Activated CD4-positive, alpha-beta T cell treated with anti-CD3 and anti-CD28 coated beads, Interleukin-2, amount 10 ng/mL, durations not matched to agents 7 days and 5 days (primary cell): ENCODE measurements at regions not wholly inside any gene's neighbourhood (a gene's known extent, or its start where the extent isn't known, plus 50 kb on each side); places are given as distances from the start of the nearest gene placed in this dataset.

Source experiments
- CTCF ChIA-PET: fragments of 350-600 bp; sonication (Branson Sonifier 250); formaldehyde crosslinking; loops from one replicate; lab custom pipeline; 2021; ENCODE audit warnings: antibody characterized with exemption; lab: Charles Lee
- POLR2A ChIA-PET: fragments of 350-600 bp; sonication (Branson Sonifier 250); formaldehyde crosslinking; loops from one replicate; lab custom pipeline; 2021; ENCODE audit warnings: antibody characterized with exemption; lab: Charles Lee
- DNase-seq: peaks from one replicate; pipeline ENCODE4 v3.0.0-alpha.2; 2020
- H3K27ac Mint-ChIP-seq: one replicate; pipeline ENCODE4 v1.8.0; 2021; ENCODE audit warnings: mild to moderate bottlenecking, moderate library complexity, mixed read lengths
- H3K27me3 Mint-ChIP-seq: one replicate; pipeline ENCODE4 v1.8.0; 2021; ENCODE audit warnings: mixed read lengths
- H3K36me3 Mint-ChIP-seq: one replicate; pipeline ENCODE4 v1.8.0; 2021; ENCODE audit warnings: low read depth, mixed read lengths
- H3K4me1 Mint-ChIP-seq: one replicate; pipeline ENCODE4 v1.8.0; 2021; ENCODE audit warnings: mixed read lengths
- H3K4me3 Mint-ChIP-seq: one replicate; pipeline ENCODE4 v1.8.0; 2021; ENCODE audit warnings: mild to moderate bottlenecking, moderate library complexity, mixed read lengths
- H3K9me3 Mint-ChIP-seq: one replicate; pipeline ENCODE4 v1.8.0; 2021; ENCODE audit warnings: mixed read lengths

DNA sequence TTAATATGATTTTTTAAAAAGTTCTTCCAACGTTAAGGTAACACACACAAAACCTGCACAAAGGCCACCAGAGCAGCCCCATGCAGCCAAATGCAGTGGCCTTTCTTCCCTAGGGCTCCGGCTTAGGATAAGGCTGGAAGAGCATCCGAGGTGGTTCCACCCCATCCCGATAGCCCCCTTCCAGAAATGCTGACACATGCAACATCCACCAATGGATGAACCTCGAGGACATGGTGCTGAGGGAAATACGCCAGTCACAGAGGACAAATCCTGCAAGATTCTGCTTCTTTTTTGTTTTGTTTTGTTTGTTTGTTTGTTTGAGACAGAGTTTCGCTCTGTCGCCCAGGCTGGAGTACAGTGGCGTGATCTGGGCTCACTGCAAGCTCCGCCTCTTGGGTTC is 199.3 kb upstream of the NSMCE3 start:
- Mint-ChIP-seq H3K9me3 (no peaks in the 10 kb centered on the region), H3K4me1 (no peaks in the 10 kb centered on the region), H3K27me3 (no peaks in the 10 kb centered on the region), H3K36me3 (no peaks in the 10 kb centered on the region), H3K4me3 (no peak overlapping the region), H3K27ac (no peak overlapping the region)
- DNase-seq, result no peak
- POLR2A ChIA-PET, result no interaction called here
- CTCF ChIA-PET, result no interaction called here

DNA sequence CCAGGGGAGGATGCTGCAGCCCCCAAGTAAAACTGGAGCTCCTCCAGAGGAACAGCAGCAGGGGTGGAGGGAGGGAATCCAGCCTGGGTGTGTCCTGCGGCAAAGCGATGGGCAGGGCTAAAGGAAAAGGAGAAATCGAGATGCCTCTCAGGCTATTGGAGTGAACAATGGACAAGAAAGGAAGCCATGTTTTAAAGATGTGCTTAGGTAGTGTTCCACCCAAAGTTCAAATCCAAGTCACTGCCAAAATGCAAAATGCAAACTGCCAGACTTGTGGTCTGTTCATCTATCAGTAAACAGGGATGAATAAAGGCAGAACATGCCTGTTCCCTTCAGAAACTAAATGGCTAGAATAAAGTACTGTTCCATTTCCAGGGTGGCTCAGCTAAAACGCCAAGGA is 197.5 kb upstream of the NSMCE3 start:
- Mint-ChIP-seq H3K9me3 (no peaks in the 10 kb centered on the region), H3K36me3 (no peaks in the 10 kb centered on the region), H3K4me3 (no peak overlapping the region), H3K27me3 (no peaks in the 10 kb centered on the region), H3K4me1 (no peaks in the 10 kb centered on the region), H3K27ac (no peak overlapping the region)
- POLR2A ChIA-PET, result no interaction called here
- CTCF ChIA-PET, result no interaction called here
- no peak for DNase-seq

DNA sequence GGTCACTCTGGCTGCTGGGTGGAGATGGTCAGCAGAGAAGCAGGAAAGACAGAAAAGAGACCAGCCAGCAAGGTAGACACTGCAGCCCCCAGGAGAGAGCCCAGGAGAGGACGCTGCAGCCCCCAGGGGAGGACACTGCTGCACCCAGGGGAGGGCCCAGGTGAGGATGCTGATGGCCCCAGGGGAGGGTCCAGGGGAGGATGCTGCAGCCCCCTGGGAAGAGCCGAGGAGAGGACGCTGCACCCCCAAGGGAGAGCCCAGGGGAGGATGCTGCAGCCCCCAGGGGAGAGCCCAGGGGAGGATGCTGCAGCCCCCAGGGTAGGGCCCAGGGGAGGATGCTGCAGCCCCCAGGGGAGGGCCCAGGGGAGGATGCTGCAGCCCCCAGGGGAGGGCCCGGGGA is 196.7 kb upstream of the NSMCE3 start:
- no peak for DNase-seq
- Mint-ChIP-seq H3K27ac (no peak overlapping the region), H3K9me3 (no peaks in the 10 kb centered on the region), H3K27me3 (peaks cover 4% of the 10 kb centered on the region), H3K4me3 (no peak overlapping the region), H3K36me3 (no peaks in the 10 kb centered on the region), H3K4me1 (no peaks in the 10 kb centered on the region)
- POLR2A ChIA-PET, result no interaction called here
- CTCF ChIA-PET, result interaction anchor here (0.6 kb wide), 1 partner anchor 39 kb away, joined by 3 read pairs; no protein-coding TSS in a partner anchor

DNA sequence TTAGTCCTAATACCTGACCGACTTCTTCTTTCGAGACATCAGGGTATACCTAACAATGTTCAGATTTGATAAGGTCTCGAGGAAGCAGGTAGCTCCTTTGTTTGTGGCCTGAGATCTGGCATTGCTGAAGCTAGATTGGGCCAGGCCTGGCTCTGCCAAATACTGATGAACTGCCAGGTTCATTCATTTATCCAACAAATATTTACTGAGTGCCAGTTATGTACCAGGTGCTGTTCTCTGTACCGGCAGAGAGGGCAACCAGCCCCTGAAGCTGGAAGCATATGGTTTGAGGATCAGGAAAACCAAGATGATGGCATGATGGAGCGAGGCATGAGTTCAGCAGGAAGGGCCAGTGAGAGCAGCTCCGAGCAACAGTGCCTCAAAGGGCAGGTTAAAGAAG is 196.2 kb upstream of the NSMCE3 start:
- Mint-ChIP-seq H3K36me3 (no peaks in the 10 kb centered on the region), H3K4me1 (no peaks in the 10 kb centered on the region), H3K27ac (peak overlapping the region; percentile 27), H3K27me3 (peaks cover 4% of the 10 kb centered on the region), H3K9me3 (no peaks in the 10 kb centered on the region), H3K4me3 (no peak overlapping the region)
- CTCF ChIA-PET, result interaction anchor here (0.6 kb wide), 1 partner anchor 39 kb away, joined by 3 read pairs; no protein-coding TSS in a partner anchor
- POLR2A ChIA-PET, result no interaction called here
- DNase-seq, result no peak

DNA sequence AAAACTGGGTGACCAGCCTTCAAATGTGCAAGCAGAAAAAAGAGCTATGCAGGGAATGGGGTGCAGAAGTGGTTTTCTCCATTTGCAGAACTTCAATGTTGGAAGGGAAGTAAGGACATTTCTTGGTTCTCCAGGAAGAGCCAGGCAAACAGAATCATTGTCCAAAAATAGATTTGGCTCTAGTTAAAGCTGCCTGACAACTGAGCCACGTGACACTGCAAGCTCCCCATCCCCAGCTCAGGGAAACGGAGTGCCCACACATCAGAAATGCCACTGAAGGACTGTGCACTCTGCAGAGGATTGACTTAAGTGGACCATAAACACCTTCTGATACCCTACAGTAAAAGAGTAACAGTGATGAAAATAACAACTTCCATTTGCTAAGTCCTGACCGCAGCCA is 195.6 kb upstream of the NSMCE3 start:
- Mint-ChIP-seq H3K27me3 (peaks cover 4% of the 10 kb centered on the region), H3K36me3 (no peaks in the 10 kb centered on the region), H3K4me3 (no peak overlapping the region), H3K4me1 (no peaks in the 10 kb centered on the region), H3K9me3 (no peaks in the 10 kb centered on the region), H3K27ac (no peak overlapping the region)
- ChIA-PET CTCF (no interaction called here), POLR2A (no interaction called here)
- no peak for DNase-seq

DNA sequence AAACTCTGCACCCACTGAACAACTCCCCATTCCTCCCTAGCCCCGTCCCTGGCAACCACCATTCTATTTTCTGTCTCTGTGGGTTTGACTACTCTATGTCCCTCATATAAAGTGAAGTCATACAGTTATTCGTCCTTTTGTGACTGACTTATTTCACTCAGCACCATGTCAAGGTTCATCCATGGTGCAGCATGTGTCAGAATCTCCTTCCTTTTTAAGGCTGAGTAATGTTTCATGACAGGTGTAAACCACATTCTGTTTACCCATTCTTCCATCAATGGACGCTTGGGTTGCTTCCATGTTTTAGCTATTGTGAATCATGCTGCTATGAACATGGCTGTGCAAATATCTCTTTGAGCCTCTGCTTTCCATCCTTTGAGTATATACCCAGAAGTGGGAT is 192.3 kb upstream of the NSMCE3 start:
- Mint-ChIP-seq H3K4me3 (no peak overlapping the region), H3K4me1 (no peaks in the 10 kb centered on the region)
- POLR2A ChIA-PET, result no interaction called here

DNA sequence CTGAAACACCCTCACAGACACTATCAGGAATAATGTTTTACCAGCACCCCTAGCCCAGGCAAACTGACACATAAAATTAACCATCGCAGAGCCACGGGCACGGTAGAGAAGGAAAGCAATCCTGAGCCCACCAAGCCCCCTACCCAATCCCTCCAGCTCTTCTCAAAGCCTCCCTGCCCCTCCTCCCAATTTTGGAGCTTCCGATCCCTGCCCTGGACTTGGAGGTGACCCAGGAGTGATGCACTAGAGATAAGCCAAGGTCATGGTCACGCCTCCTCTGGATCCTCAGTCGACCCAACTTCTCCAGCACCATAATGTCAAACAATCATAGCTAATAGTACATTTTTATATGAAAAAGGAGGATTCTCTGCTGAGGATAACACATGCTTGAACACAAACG is 188.7 kb upstream of the NSMCE3 start:
- H3K27me3 Mint-ChIP-seq, result peaks cover 4% of the 10 kb centered on the region
- no peak for DNase-seq
- ChIA-PET POLR2A (no interaction called here), CTCF (no interaction called here)
- H3K9me3 Mint-ChIP-seq, result no peaks in the 10 kb centered on the region
- peaks cover 5% of the 10 kb centered on the region for H3K4me1 Mint-ChIP-seq
- no peak overlapping the region for H3K27ac Mint-ChIP-seq
- H3K4me3 Mint-ChIP-seq, result no peak overlapping the region
- H3K36me3 Mint-ChIP-seq, result no peaks in the 10 kb centered on the region

More for the DNA sequence above, 192.3 kb upstream of the NSMCE3 start:
- no peaks in the 10 kb centered on the region for H3K9me3 Mint-ChIP-seq
- H3K27me3 Mint-ChIP-seq, result peaks cover 4% of the 10 kb centered on the region
- no peak for DNase-seq
- CTCF ChIA-PET, result no interaction called here
- H3K27ac Mint-ChIP-seq, result no peak overlapping the region
- no peaks in the 10 kb centered on the region for H3K36me3 Mint-ChIP-seq

DNA sequence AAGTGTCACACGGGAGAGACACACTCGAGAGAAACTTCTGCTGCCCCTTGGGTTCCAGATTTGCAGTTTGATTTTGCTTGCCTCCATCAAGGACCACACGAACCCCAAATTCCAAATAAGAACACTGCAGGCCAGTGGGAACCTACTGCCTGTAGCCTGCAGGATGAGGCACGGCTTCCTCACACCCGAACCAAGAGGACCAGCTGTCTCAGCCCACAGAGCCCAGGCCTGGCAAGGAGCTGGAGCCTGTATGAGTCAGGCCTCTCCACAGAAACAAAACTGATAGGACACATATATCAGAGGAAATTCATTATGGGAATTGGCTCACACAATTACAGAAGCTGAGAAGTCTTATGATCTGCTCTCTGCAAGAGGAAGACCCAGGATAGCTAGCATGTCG is 188.1 kb upstream of the NSMCE3 start:
- Mint-ChIP-seq H3K4me3 (no peak overlapping the region), H3K4me1 (peaks cover 11% of the 10 kb centered on the region), H3K9me3 (no peaks in the 10 kb centered on the region), H3K27me3 (peaks cover 4% of the 10 kb centered on the region), H3K27ac (no peak overlapping the region), H3K36me3 (no peaks in the 10 kb centered on the region)
- no peak for DNase-seq
- ChIA-PET CTCF (no interaction called here), POLR2A (no interaction called here)

DNA sequence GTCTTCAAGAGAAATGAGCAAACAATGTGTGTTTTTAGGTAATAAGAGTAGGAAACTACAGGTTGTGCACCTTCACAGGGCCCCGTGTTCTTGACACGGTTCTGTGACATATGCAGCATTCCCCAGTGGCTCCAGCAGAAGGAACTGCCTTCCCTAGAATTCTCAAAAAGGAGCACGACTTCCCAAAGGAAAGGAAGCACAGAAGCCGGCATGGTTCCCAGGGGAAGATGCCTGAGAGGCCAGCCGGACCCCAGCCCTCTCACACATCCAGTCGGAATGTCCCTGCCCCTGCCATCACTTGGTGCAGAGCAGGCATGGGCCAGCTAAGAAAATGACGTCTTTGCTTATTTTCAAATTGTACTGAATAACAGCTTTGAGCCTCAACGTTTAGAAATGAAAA is 187.3 kb upstream of the NSMCE3 start:
- H3K4me1 Mint-ChIP-seq, result peaks cover 15% of the 10 kb centered on the region
- no peak overlapping the region for H3K4me3 Mint-ChIP-seq
- peaks cover 4% of the 10 kb centered on the region for H3K27me3 Mint-ChIP-seq
- H3K9me3 Mint-ChIP-seq, result no peaks in the 10 kb centered on the region
- H3K27ac Mint-ChIP-seq, result no peak overlapping the region
- no peak for DNase-seq
- CTCF ChIA-PET, result no interaction called here
- H3K36me3 Mint-ChIP-seq, result no peaks in the 10 kb centered on the region
- POLR2A ChIA-PET, result no interaction called here

DNA sequence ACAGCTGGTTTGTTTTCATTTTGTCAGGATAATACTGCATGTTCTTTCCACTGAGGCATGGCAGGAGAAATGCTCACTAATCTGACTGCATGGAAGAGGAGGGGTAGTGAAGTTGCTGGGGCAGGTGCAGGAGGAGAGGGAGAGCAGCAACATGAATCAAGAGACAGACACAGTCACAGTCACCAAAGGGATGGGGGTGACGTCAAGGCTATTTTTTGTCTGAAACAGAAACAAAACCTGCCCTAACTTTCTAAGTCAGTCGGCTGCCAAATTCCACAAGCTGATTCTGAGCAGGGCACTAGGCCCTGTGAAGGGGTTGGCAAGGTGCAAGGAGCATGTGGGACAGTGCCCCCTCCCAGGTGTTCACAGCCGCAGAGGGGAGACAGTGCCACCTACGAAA is 186.6 kb upstream of the NSMCE3 start:
- Mint-ChIP-seq H3K9me3 (no peaks in the 10 kb centered on the region), H3K36me3 (no peaks in the 10 kb centered on the region), H3K4me3 (no peak overlapping the region), H3K4me1 (peaks cover 15% of the 10 kb centered on the region), H3K27me3 (no peaks in the 10 kb centered on the region), H3K27ac (no peak overlapping the region)
- POLR2A ChIA-PET, result no interaction called here
- CTCF ChIA-PET, result no interaction called here
- DNase-seq, result no peak

DNA sequence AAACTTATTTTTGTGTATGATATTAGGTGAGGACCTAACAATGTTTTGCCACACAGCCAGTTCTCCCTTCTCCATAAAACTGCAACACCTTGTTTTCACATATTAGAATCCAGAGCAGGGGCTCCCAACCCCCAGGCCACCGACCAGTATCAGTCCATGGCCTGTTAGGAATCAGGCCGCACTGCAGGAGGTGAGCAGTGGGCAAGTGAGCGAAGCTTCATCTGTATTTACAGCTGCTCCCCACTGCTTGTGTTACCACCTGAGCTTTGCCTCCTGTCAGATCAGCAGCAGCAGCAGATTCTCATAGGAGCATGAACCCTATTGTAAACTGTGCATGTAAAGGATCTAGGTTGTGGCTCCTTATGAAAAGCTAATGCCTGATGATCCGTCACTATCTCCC is 185.9 kb upstream of the NSMCE3 start:
- Mint-ChIP-seq H3K4me3 (no peak overlapping the region), H3K4me1 (peaks cover 15% of the 10 kb centered on the region), H3K36me3 (no peaks in the 10 kb centered on the region), H3K9me3 (no peaks in the 10 kb centered on the region), H3K27ac (no peak overlapping the region), H3K27me3 (no peaks in the 10 kb centered on the region)
- POLR2A ChIA-PET, result no interaction called here
- CTCF ChIA-PET, result no interaction called here
- no peak for DNase-seq

DNA sequence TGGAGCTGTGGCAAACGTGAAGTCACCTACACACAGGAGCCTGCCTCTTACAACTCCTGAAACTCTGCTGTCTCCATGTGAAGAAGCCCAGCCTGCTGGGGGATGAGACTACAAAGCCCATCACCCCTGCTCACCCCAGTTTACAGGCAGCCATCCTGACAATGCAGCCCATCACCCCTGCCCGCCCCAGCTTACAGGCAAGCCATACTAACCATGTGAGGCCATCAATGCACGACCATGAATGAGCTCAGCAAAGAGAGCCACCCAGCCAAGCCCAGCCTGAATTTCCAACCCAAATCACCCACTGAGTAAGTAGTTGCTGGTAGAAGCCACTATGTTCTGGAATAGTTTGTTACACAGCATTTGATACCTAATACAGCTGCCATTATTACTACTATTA is 185.4 kb upstream of the NSMCE3 start:
- H3K4me3 Mint-ChIP-seq, result no peak overlapping the region
- no peak overlapping the region for H3K27ac Mint-ChIP-seq
- no peaks in the 10 kb centered on the region for H3K36me3 Mint-ChIP-seq
- ChIA-PET CTCF (no interaction called here), POLR2A (no interaction called here)
- H3K9me3 Mint-ChIP-seq, result no peaks in the 10 kb centered on the region
- no peak for DNase-seq
- peaks cover 15% of the 10 kb centered on the region for H3K4me1 Mint-ChIP-seq
- H3K27me3 Mint-ChIP-seq, result no peaks in the 10 kb centered on the region

DNA sequence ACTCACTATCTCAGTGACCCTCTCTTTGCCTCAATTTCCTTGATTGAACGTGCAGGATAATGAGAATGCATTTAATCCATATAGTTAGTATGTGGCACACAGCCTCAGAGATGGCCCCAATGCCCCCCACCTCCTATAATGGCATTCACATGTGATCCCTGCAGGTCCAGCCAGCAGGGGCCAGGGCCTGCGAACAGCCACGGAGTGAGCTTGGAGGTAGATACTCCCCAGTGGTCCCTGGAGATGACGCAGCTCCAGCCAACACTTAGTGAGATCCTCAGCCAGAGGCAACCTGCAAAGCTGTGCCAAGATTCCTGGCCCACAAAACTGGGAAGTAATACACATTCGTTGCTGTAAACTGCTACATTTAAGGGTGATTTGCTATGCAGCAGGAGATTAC is 184.9 kb upstream of the NSMCE3 start:
- no peaks in the 10 kb centered on the region for H3K36me3 Mint-ChIP-seq
- no peak overlapping the region for H3K27ac Mint-ChIP-seq
- CTCF ChIA-PET, result no interaction called here
- H3K27me3 Mint-ChIP-seq, result peaks cover 3% of the 10 kb centered on the region
- peaks cover 15% of the 10 kb centered on the region for H3K4me1 Mint-ChIP-seq
- POLR2A ChIA-PET, result no interaction called here
- no peaks in the 10 kb centered on the region for H3K9me3 Mint-ChIP-seq
- no peak overlapping the region for H3K4me3 Mint-ChIP-seq
- DNase-seq, result no peak

DNA sequence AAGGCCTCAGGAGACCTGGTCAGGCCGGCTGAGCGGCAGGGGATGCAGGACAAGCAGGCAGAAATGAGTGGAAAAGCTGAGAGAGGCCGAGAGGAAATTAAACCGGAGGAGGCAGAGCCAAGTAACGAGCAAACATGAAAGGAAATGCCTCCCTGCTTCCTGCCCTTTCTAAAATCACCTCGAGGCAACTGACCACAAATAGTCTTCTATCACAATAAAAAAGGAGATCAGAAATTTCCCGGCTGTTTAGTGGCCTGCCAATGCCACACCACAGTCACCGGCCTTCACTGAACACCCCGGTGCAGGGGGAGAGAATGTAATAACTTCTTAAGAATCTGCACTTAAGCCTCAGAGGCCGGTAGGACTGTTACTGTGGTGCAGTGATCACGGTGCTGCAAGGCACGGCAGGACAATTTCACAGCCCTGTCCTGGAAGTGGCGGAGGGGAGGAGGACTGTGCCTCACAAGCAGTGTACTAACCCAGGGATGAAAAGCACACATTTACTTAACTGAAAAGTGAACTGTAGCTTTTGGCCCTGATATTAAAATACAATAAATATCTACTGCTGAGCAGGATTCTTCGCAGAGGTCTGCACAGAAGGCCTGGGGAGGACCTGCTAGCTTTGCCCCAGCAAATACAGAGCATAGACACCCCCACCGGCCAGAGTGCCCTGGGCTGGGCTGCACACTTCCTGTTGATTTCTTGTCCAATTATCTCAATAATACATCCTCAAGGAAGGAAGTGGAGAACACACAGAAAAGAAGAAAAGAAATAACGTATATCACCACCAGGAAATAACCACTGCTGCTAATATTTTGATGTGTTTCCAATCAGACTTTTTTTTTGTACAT is 183.5 kb upstream of the NSMCE3 start:
- Mint-ChIP-seq H3K27ac (peak overlapping the region; percentile 10), H3K4me1 (peaks cover 15% of the 10 kb centered on the region), H3K4me3 (no peak overlapping the region), H3K36me3 (no peaks in the 10 kb centered on the region), H3K27me3 (peaks cover 3% of the 10 kb centered on the region), H3K9me3 (no peaks in the 10 kb centered on the region)
- ChIA-PET POLR2A (no interaction called here), CTCF (no interaction called here)
- DNase-seq, result no peak
